DMS53 treated with DMSO at 0.1 percent for 48 hours (cell line): ENCODE measurements at regions not wholly inside any gene's neighbourhood (a gene's known extent, or its start where the extent isn't known, plus 50 kb on each side); places are given as distances from the start of the nearest gene placed in this dataset.

ENCODE experiments used
- DNase-seq: peaks from one replicate; lab custom pipeline; 2025; ENCODE audit not compliant: unreplicated experiment; lab: John Stamatoyannopoulos, UW

- DNase-seq: no peak
Observed at GRCh38 chr18:72940509-72940908, 72.7 kb upstream of the NETO1 start.

DNA sequence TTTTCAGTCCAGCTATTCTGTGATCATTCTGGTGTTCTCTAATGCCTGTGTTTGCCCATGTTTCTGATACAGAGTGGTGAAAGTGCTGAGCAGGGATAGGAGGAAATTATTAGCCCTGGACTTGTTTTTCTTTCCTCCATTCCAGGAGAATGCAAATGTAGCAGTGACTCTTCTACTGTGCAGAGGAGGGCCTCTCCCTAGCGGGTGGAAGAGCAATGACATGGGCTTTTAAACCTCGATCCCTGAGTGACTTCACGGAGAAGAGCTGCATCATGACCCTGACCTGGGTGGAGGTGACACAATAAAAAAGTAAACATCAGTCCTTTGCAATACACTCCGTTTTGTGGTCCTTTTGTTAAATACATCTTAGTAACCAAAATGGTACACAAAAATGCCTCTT, 68.0 kb upstream of the NETO1 start:
- DNase-seq: no peak

GRCh38 chr18:72922895-72923294, 55.1 kb upstream of the NETO1 start:
- DNase-seq: no peak
